NCI-H748 (cell line): ENCODE measurements at regions not wholly inside any gene's neighbourhood (a gene's known extent, or its start where the extent isn't known, plus 50 kb on each side); places are given as distances from the start of the nearest gene placed in this dataset.
A peak's percentile ranks its signal among the peaks of the same experiment; 100 is the strongest.

ENCODE experiments used
- DNase-seq: peaks from one replicate; lab custom pipeline; 2025; ENCODE audit not compliant: unreplicated experiment; lab: John Stamatoyannopoulos, UW

GRCh38 chr12:115160271-115161128 is 476.5 kb upstream of the TBX3 start:
- no peak for DNase-seq

GRCh38 chr12:115158816-115159215 is 474.8 kb upstream of the TBX3 start:
- no peak for DNase-seq

GRCh38 chr12:115155665-115156645 is 472.0 kb upstream of the TBX3 start:
- no peak for DNase-seq

- DNase-seq, result no peak
Observed at GRCh38 chr12:115149685-115150378, 465.9 kb upstream of the TBX3 start.

GRCh38 chr12:115149279-115149678 is 465.3 kb upstream of the TBX3 start:
- DNase-seq, result no peak

- no peak for DNase-seq
Observed at GRCh38 chr12:115147916-115148315, 463.9 kb upstream of the TBX3 start.

GRCh38 chr12:115146453-115146852 is 462.5 kb upstream of the TBX3 start:
- DNase-seq, result no peak

- no peak for DNase-seq
Observed at GRCh38 chr12:115144425-115144824, 460.4 kb upstream of the TBX3 start.

- DNase-seq, result no peak
Observed at GRCh38 chr12:115140981-115141655, 457.1 kb upstream of the TBX3 start.

GRCh38 chr12:115137812-115138521 is 454.0 kb upstream of the TBX3 start:
- no peak for DNase-seq

- peak; percentile 53 for DNase-seq
Observed at GRCh38 chr12:115135800-115136211, 451.8 kb upstream of the TBX3 start.

GRCh38 chr12:115134298-115134697 is 450.3 kb upstream of the TBX3 start:
- DNase-seq, result no peak

GRCh38 chr12:115132905-115133304 is 448.9 kb upstream of the TBX3 start:
- no peak for DNase-seq

- no peak for DNase-seq
Observed at GRCh38 chr12:115132145-115132544, 448.2 kb upstream of the TBX3 start.

- DNase-seq, result no peak
Observed at GRCh38 chr12:115129727-115130126, 445.8 kb upstream of the TBX3 start.

GRCh38 chr12:115121053-115121452 is 437.1 kb upstream of the TBX3 start:
- no peak for DNase-seq

GRCh38 chr12:115118177-115118724 is 434.3 kb upstream of the TBX3 start:
- no peak for DNase-seq

- no peak for DNase-seq
Observed at GRCh38 chr12:115114140-115114539, 430.2 kb upstream of the TBX3 start.

- no peak for DNase-seq
Observed at GRCh38 chr12:115109863-115110262, 425.9 kb upstream of the TBX3 start.
